ENCODE measurements at regions not wholly inside any gene's neighbourhood (a gene's known extent, or its start where the extent isn't known, plus 50 kb on each side); places are given as distances from the start of the nearest gene placed in this dataset.

GRCh38 chr15:25613134-25613533 is 174.3 kb upstream of the UBE3A start:
- TF ChIP-seq CTCF (IDR thresholded peaks at IDR 0.05; ENCODE audit: extremely low read depth, insufficient read depth, missing control alignments) = no peak
- in situ Hi-C loops (cut with MboI; ENCODE audit: low pct_unique_long_range_greater_than_20kb, low sequenced_read_pairs, unreplicated experiment) = no loop called here

GRCh38 chr15:25611603-25612002 is 172.8 kb upstream of the UBE3A start:
- in situ Hi-C loops (cut with MboI; ENCODE audit: low pct_unique_long_range_greater_than_20kb, low sequenced_read_pairs, unreplicated experiment) = no loop called here

More at GRCh38 chr15:25613134-25613533, 174.3 kb upstream of the UBE3A start:
- DNase-seq (ENCODE audit: low spot score) = no peak

GRCh38 chr15:25609371-25609770 is 170.5 kb upstream of the UBE3A start:
- no peak for DNase-seq (ENCODE audit: low spot score)
- no peak for TF ChIP-seq CTCF (IDR thresholded peaks at IDR 0.05; ENCODE audit: extremely low read depth, insufficient read depth, missing control alignments)
- in situ Hi-C loops (cut with MboI; ENCODE audit: low pct_unique_long_range_greater_than_20kb, low sequenced_read_pairs, unreplicated experiment) = no loop called here

More at GRCh38 chr15:25611603-25612002, 172.8 kb upstream of the UBE3A start:
- TF ChIP-seq CTCF (IDR thresholded peaks at IDR 0.05; ENCODE audit: extremely low read depth, insufficient read depth, missing control alignments) = no peak
- DNase-seq (ENCODE audit: low spot score) = no peak

- DNase-seq (ENCODE audit: low spot score) = no peak
- no peak for TF ChIP-seq CTCF (IDR thresholded peaks at IDR 0.05; ENCODE audit: extremely low read depth, insufficient read depth, missing control alignments)
- in situ Hi-C loops (cut with MboI; ENCODE audit: low pct_unique_long_range_greater_than_20kb, low sequenced_read_pairs, unreplicated experiment) = no loop called here
These were observed 170.1 kb upstream of the UBE3A start for GRCh38 chr15:25608926-25609325.

DNA sequence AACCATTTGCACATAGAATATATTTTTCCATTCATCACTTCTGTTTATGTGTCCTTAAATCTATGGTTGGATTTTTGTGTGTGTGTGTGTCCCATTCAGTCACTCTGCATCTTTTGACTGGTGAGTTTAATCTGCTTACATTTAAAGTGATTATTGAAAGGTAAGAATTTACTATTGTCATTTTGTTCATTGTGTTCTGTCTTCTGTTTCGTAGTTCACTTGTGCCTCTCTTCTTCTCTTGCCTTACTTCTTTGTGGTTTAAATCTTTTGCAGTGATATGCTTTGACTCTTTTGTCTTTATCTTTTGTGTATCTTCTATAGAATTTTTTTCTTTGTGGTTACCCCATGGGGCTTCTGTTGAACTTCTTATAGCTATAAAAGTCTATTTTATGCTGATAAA is 166.3 kb upstream of the UBE3A start:
- TF ChIP-seq CTCF (IDR thresholded peaks at IDR 0.05; ENCODE audit: extremely low read depth, insufficient read depth, missing control alignments) = no peak
- in situ Hi-C loops (cut with MboI; ENCODE audit: low pct_unique_long_range_greater_than_20kb, low sequenced_read_pairs, unreplicated experiment) = no loop called here
- DNase-seq (ENCODE audit: low spot score) = no peak

GRCh38 chr15:25600751-25601150 is 161.9 kb upstream of the UBE3A start:
- in situ Hi-C loops (cut with MboI; ENCODE audit: low pct_unique_long_range_greater_than_20kb, low sequenced_read_pairs, unreplicated experiment) = no loop called here
- no peak for TF ChIP-seq CTCF (IDR thresholded peaks at IDR 0.05; ENCODE audit: extremely low read depth, insufficient read depth, missing control alignments)
- no peak for DNase-seq (ENCODE audit: low spot score)

- no peak for TF ChIP-seq CTCF (IDR thresholded peaks at IDR 0.05; ENCODE audit: extremely low read depth, insufficient read depth, missing control alignments)
- in situ Hi-C loops (cut with MboI; ENCODE audit: low pct_unique_long_range_greater_than_20kb, low sequenced_read_pairs, unreplicated experiment) = no loop called here
- DNase-seq (ENCODE audit: low spot score) = no peak
These were observed 158.7 kb upstream of the UBE3A start for GRCh38 chr15:25597571-25597970.
